SKM-1 treated with dmso at 0.1 percent for 144 hours (cell line): ENCODE measurements at regions not wholly inside any gene's neighbourhood (a gene's known extent, or its start where the extent isn't known, plus 50 kb on each side); places are given as distances from the start of the nearest gene placed in this dataset.

Source experiments
- DNase-seq: peaks from one replicate; lab custom pipeline; 2025; ENCODE audit not compliant: unreplicated experiment; lab: John Stamatoyannopoulos, UW

GRCh38 chr18:40607542-40608148 is 1347.4 kb upstream of the PIK3C3 start:
- DNase-seq, result no peak

GRCh38 chr18:40606996-40607395 is 1348.0 kb upstream of the PIK3C3 start:
- no peak for DNase-seq

GRCh38 chr18:40583671-40584070 is 1371.4 kb upstream of the PIK3C3 start:
- no peak for DNase-seq

GRCh38 chr18:40582105-40582504 is 1372.9 kb upstream of the PIK3C3 start:
- DNase-seq, result no peak

- no peak for DNase-seq
Measured at GRCh38 chr18:40577981-40578365, 1377.1 kb upstream of the PIK3C3 start.

- no peak for DNase-seq
Measured at GRCh38 chr18:40577239-40577980, 1377.6 kb upstream of the PIK3C3 start.

- no peak for DNase-seq
Measured at GRCh38 chr18:40576507-40577115, 1378.4 kb upstream of the PIK3C3 start.

- no peak for DNase-seq
Measured at GRCh38 chr18:40570615-40571014, 1384.4 kb upstream of the PIK3C3 start.

- no peak for DNase-seq
Measured at GRCh38 chr18:40569605-40570004, 1385.4 kb upstream of the PIK3C3 start.

GRCh38 chr18:40566510-40566844 is 1388.6 kb upstream of the PIK3C3 start:
- DNase-seq, result no peak

GRCh38 chr18:40565805-40566509 is 1389.1 kb upstream of the PIK3C3 start:
- DNase-seq, result no peak

GRCh38 chr18:40559556-40559955 is 1395.5 kb upstream of the PIK3C3 start:
- no peak for DNase-seq

GRCh38 chr18:40558706-40559392 is 1396.2 kb upstream of the PIK3C3 start:
- DNase-seq, result no peak

- DNase-seq, result no peak
Measured at GRCh38 chr18:40555914-40556313, 1399.1 kb upstream of the PIK3C3 start.

- no peak for DNase-seq
Measured at GRCh38 chr18:40553029-40553428, 1402.0 kb upstream of the PIK3C3 start.

- no peak for DNase-seq
Measured at GRCh38 chr18:40546875-40547274, 1408.2 kb upstream of the PIK3C3 start.

- DNase-seq, result no peak
Measured at GRCh38 chr18:40534723-40535122, 1420.3 kb upstream of the PIK3C3 start.

GRCh38 chr18:40532046-40532445 is 1423.0 kb upstream of the PIK3C3 start:
- DNase-seq, result no peak

GRCh38 chr18:40531051-40531450 is 1424.0 kb upstream of the PIK3C3 start:
- DNase-seq, result no peak

- peak; percentile 6 for DNase-seq
Measured at GRCh38 chr18:40529478-40529877, 1425.6 kb upstream of the PIK3C3 start.

GRCh38 chr18:40524881-40525280 is 1430.2 kb upstream of the PIK3C3 start:
- DNase-seq, result no peak
